WERI-Rb-1 (cell line): ENCODE measurements at regions not wholly inside any gene's neighbourhood (a gene's known extent, or its start where the extent isn't known, plus 50 kb on each side); places are given as distances from the start of the nearest gene placed in this dataset.

Source experiments
- DNase-seq: peaks from one replicate; pipeline ENCODE4 v3.0.0-alpha.2; 2020
- H3K27ac ChIP-seq: fragments of 250-450 bp; sonication (Bioruptor Pico); 2 replicates; pipeline ENCODE4 v1.5.1; 2020; ENCODE audit warnings: mild to moderate bottlenecking, moderate library complexity
- H3K27me3 ChIP-seq: fragments of 250-450 bp; sonication (Bioruptor Pico); 2 replicates; pipeline ENCODE4 v1.5.1; 2021; ENCODE audit warnings: mild to moderate bottlenecking, low read depth, moderate library complexity; ENCODE audit not compliant: insufficient read depth, severe bottlenecking
- H3K36me3 ChIP-seq: fragments of 250-450 bp; sonication (Bioruptor Pico); 2 replicates; pipeline ENCODE4 v1.5.1; 2020; ENCODE audit warnings: mild to moderate bottlenecking, moderate library complexity
- H3K4me3 ChIP-seq: 2 replicates; pipeline ENCODE4 v1.5.1; 2011; ENCODE audit warnings: low read depth, mild to moderate bottlenecking, control low read depth, low read length
- H3K9me3 ChIP-seq: fragments of 250-450 bp; sonication (Bioruptor Pico); 2 replicates; pipeline ENCODE4 v1.5.1; 2021; ENCODE audit warnings: mild to moderate bottlenecking, moderate library complexity; ENCODE audit not compliant: severe bottlenecking
- CTCF ChIP-seq: IDR thresholded peaks from 2 replicates; pipeline ENCODE4 v1.5.1; 2011; ENCODE audit warnings: low read depth, mild to moderate bottlenecking, control low read depth, inconsistent platforms, low read length

- DNase-seq, result no peak
- Histone ChIP-seq H3K4me3 (no peak overlapping the region), H3K36me3 (no peaks in the 10 kb centered on the region), H3K9me3 (peaks cover 6% of the 10 kb centered on the region), H3K27me3 (no peaks in the 10 kb centered on the region), H3K27ac (no peak overlapping the region)
- no peak for TF ChIP-seq CTCF
Measured at GRCh38 chr1:87866416-87866815, 537.7 kb downstream of the LMO4 start.

GRCh38 chr1:87867626-87868025, 538.9 kb downstream of the LMO4 start:
- DNase-seq, result no peak

GRCh38 chr1:87869567-87869966, 540.9 kb downstream of the LMO4 start:
- no peaks in the 10 kb centered on the region for H3K27me3 ChIP-seq
- no peak for DNase-seq
- peaks cover 6% of the 10 kb centered on the region for H3K9me3 ChIP-seq
- no peak for TF ChIP-seq CTCF
- no peaks in the 10 kb centered on the region for H3K36me3 ChIP-seq
- H3K27ac ChIP-seq, result no peak overlapping the region
- no peak overlapping the region for H3K4me3 ChIP-seq

More at GRCh38 chr1:87867626-87868025, 538.9 kb downstream of the LMO4 start:
- no peak overlapping the region for H3K4me3 ChIP-seq
- H3K9me3 ChIP-seq, result peaks cover 6% of the 10 kb centered on the region
- H3K36me3 ChIP-seq, result no peaks in the 10 kb centered on the region
- H3K27me3 ChIP-seq, result no peaks in the 10 kb centered on the region
- TF ChIP-seq CTCF, result no peak
- H3K27ac ChIP-seq, result no peak overlapping the region

- H3K27me3 ChIP-seq, result no peaks in the 10 kb centered on the region
- no peak overlapping the region for H3K4me3 ChIP-seq
- no peak for DNase-seq
- H3K27ac ChIP-seq, result no peak overlapping the region
- TF ChIP-seq CTCF, result no peak
- H3K9me3 ChIP-seq, result no peaks in the 10 kb centered on the region
- H3K36me3 ChIP-seq, result no peaks in the 10 kb centered on the region
Measured at GRCh38 chr1:87872189-87872588, 543.5 kb downstream of the LMO4 start.

- H3K27me3 ChIP-seq, result no peaks in the 10 kb centered on the region
- H3K27ac ChIP-seq, result no peak overlapping the region
- no peak for TF ChIP-seq CTCF
- H3K4me3 ChIP-seq, result no peak overlapping the region
- H3K36me3 ChIP-seq, result no peaks in the 10 kb centered on the region
- no peaks in the 10 kb centered on the region for H3K9me3 ChIP-seq
- no peak for DNase-seq
Measured at GRCh38 chr1:87872692-87873091, 544.0 kb downstream of the LMO4 start.

- TF ChIP-seq CTCF, result no peak
- Histone ChIP-seq H3K4me3 (no peak overlapping the region), H3K36me3 (no peaks in the 10 kb centered on the region), H3K9me3 (no peaks in the 10 kb centered on the region), H3K27me3 (no peaks in the 10 kb centered on the region), H3K27ac (no peak overlapping the region)
- DNase-seq, result no peak
Measured at GRCh38 chr1:87878873-87879272, 550.2 kb downstream of the LMO4 start.
